Activated CD4-positive, alpha-beta T cell treated with anti-CD3 and anti-CD28 coated beads, Interleukin-2, amount 50 U/mL, for 4 hours (primary cell): ENCODE measurements at regions not wholly inside any gene's neighbourhood (a gene's known extent, or its start where the extent isn't known, plus 50 kb on each side); places are given as distances from the start of the nearest gene placed in this dataset.
A peak's percentile ranks its signal among the peaks of the same experiment; 100 is the strongest.
"Not testable (repeated sequence)": the region's sequence is repeated elsewhere in the genome, so short reads cannot be mapped to it uniquely, and the experiment has no call there.

ENCODE experiments used
- DNase-seq, 2 experiments: peaks; one replicate each; pipeline ENCODE4 v3.0.0-alpha.2; 2020

- DNase-seq = no peak
Measured at GRCh38 chr2:234181121-234181520, 130.6 kb downstream of the SPP2 start.

GRCh38 chr2:234179031-234179363, 128.5 kb downstream of the SPP2 start:
- no peak for DNase-seq

- DNase-seq = no peak
Measured at GRCh38 chr2:234178330-234179030, 128.0 kb downstream of the SPP2 start.

DNA sequence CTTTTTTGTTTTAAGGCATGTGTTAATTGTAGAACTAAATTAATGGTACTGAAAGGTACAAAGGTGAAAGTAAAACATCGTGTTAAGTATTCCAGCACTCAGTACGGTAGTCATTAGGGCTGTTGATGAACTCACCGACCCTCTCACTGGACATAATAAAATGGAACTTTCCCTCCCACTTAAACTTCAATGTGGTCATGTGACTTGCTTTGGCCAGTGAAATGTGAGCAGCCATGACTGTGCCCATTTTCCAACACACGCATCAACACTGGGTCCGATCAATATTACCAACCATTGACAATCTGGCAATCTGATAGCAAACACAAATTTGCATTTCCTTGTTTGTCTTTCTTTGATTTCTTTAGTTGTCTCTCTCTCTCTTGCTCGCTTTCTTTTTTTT, 125.1 kb downstream of the SPP2 start:
- no peak for DNase-seq

DNA sequence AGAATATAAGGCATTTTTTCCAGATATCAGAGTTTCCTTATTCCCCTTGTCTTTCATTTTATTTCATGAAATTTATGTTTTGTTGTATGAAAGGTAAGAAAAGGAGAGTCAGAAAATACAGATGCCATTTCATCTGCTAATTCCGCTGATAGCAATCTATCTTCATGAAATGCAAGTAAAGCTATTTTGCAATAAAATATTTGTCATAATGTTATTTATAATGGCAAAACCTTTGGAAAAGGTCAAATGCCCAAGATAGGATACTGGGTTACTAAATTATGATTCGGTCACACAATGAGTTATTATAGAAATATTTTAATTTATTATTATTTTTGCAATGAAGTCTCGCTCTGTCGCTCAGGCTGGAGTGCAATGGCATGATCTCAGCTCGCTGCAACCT, 124.2 kb downstream of the SPP2 start:
- no peak for DNase-seq

GRCh38 chr2:234172532-234172931, 122.0 kb downstream of the SPP2 start:
- DNase-seq = no peak

GRCh38 chr2:234172066-234172465, 121.6 kb downstream of the SPP2 start:
- no peak for DNase-seq

DNA sequence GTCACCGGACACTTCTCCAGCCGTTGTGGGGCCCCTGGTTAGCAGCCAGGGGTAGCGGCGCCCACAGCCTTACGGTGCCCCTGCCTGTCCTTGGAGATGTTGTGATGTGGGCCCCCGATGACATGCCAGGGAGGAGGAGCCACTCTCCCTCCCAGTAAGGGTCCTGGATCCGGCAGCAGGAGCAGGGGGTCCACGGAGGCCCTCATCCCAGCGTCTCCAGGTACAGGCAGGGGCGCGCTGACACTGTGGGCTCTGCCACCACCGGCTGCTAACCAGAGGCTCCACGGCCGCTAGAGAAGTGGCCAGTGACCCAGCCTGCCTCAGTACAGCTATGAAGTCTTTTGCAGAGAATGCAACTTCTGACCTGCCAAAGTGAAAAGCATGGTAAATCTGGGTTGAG, 121.2 kb downstream of the SPP2 start:
- no peak for DNase-seq

DNA sequence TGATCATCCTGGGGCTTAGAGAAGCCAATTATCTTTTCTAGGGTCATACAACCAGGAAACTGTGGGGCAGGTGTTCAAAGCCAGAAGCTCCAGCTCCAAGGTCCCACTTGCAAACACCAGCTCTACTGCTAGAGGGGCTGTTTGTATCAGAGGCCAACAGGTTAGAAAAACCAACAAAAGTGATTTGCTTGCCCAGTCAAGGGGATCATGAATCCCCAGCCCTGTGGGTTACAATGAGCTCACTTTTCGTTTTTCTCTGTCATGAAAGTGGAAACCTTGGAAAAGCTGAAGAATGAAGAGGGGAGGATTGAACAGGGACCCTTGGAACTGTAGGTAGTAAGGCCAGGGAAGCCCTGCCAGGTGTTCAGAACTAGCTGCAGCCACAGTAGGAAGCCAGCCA, 119.2 kb downstream of the SPP2 start:
- DNase-seq = no peak

DNA sequence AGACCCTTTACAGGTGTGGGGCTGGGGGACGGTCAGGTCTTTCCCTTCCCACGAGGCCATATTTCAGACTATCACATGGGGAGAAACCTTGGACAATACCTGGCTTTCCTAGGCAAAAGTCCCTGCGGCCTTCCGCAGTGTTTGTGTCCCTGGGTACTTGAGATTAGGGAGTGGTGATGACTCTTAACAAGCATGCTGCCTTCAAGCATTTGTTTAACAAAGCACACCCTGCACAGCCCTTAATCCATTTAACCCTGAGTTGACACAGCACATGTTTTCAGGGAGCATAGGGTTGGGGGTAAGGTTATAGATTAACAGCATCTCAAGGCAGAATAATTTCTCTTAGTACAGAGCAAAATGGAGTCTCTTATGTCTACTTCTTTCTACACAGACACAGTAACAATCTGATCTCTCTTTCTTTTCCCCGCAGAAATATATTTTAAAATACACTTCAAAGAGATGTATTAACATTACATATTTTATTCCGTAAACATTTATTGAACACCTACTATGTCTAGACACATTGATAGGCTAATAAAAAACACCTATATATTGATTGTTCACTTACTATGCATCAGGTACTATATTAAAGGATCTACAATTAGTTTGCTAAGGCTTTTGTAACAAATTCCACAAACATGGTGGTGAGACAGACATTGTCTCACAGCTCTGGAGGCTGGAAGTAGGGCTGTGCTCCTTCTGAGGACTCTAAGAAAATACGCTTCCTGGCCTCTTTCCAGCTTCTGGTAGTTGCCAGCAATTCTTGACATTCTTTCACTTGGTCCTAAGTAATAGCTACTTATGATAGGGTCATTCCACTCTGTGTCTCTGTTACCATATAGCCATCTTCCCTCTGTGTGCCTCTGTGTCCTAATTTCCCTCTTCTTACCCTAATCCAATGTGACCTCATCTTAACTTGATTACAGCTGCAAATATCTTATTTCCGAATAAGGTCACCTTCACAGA, 118.4 kb downstream of the SPP2 start:
- DNase-seq = not testable (repeated sequence)

- no peak for DNase-seq
Measured at GRCh38 chr2:234166531-234166930, 116.0 kb downstream of the SPP2 start.

DNA sequence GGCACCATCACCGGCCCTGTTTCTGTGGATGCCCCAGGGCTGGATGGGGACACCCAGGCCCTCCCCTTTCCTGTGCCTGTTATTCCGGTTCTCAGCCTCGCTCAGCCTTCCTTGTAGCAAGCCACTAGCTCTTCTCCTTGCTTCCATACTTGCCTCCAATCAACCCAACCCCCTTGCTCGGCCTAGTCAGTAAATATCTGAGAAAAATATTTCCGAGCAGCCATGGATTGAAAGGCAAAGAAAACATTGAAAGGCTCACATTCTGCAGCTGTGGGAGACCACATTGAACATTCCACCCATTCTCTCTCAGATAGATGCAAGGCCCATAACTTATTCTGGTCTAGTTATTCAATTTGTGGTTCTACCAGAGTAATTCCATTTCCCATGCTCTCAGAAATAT, 114.9 kb downstream of the SPP2 start:
- no peak for DNase-seq

DNA sequence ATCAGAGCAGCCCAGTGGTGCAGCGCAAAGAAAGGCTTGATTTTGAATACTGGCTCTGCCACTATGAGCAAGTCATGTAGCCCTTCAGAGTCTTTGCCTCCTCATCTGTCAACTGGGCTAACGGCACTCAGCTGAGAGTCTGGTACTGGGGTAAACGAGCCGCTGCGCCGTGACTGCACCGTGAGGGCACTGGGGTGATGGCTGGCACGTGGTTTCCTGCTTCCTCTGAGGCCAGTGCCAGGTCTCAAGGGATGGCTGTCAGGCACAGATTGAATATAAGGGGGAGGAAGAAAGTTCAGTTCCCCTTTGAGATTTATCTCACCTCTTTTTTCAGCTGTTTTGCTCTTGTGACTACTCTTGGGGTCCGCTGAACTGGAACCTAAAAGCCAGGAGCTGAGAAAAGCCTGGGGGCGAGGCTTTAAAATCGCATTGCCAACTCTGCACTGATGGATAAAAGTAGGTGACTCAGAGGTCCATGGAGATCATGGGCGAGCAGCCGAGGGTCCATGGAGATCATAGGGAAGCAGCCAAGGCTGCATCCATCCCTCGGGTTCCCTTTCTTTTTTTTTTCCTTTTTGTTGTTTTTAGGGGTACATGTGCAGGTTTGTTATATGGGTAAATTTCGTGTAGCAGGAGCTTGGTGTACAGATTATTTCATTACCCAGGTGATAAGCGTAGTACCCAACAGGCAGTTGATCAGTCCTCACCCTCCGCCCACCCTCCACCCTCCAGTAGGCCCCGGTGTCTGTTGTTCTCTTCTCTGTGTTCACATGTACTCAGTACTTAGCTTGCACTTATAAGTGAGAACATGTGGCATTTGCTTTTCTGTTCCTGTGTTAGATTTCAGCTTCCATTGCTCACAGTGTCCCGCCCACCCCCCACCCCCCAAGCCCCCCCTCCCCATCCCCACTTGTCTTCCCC, 114.3 kb downstream of the SPP2 start:
- DNase-seq = peak; percentile 19 to 25

DNA sequence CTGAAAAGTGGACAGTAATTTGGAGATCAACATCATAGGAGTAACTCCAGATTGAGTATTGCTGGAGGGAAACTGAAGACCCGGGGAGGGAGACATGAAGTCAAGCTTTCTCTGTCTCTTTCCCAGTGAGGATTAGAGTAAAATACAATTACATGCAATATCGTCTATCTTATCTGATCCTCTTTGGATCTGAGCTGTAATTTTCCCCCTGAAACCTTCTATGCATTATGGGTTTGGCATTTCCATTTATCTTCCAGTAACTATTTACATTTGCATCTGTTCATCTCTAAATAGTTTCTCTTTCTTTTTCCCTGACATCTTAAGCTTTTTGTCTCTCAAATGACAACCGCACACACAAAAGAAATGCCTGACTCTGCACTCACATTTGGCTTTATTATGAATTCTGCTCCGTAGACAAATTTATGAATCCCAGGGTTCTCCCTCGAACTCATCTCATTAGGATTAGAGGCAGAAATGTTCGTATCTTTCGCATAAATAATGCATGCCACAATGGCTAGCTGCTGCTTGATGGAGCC, 113.1 kb downstream of the SPP2 start:
- DNase-seq = no peak

DNA sequence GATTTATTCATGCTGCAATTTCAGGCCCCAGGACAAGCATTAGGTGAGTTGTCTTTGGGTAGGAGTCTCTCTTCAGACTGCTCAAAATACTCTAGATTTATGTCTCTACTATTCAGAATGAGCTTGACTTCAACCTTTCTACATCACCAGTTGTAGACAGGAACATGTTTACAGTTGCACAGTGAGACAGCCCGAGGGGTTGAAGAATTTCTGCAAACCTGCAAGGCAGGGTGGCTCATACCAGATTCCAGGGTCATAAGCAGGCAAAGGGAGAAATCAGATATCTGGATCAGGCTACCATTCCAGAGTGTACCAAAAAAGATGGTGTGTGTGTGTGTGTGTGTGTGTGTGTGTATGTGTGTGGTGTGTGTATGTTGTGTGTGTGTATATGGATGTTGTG, 112.4 kb downstream of the SPP2 start:
- DNase-seq = no peak

DNA sequence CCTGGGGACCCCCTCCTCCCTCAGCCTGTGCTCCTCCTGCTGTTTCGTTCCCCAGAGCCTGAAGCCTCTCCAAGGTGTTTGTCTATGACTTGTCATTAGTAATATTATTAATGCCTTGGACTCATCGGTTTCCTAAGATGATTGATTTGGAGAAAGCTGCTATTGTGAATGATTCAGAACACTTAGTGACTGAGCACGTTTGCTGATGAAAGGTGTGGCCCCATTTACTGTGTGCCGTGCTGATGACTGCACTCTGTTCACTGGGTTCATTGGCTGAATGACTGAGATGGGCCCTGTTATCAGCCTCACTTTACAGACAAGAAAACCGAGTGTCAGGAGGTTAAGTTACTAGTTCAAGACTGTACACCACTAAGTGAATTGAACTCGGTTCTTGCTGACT, 111.4 kb downstream of the SPP2 start:
- DNase-seq = no peak

DNA sequence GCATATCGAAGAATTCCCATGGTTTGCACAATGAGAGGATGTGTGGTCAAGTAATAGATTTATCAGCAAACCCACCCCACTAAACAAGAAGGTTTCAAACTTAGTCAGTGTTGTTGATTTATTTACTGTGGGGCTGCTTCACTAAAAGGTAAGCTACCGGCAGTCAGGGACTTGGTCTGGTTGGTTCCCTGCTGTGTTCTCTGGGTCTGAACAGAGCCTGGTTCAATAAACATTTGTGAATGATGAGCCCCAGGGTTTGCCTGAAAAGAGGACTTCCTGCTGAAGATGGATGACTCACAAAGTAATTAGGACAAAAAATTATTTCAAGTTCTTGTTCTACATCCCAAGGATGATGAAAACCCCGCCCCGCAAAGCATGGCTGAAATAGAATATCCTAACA, 108.3 kb downstream of the SPP2 start:
- DNase-seq = no peak

GRCh38 chr2:234157817-234158588, 107.5 kb downstream of the SPP2 start:
- no peak for DNase-seq

DNA sequence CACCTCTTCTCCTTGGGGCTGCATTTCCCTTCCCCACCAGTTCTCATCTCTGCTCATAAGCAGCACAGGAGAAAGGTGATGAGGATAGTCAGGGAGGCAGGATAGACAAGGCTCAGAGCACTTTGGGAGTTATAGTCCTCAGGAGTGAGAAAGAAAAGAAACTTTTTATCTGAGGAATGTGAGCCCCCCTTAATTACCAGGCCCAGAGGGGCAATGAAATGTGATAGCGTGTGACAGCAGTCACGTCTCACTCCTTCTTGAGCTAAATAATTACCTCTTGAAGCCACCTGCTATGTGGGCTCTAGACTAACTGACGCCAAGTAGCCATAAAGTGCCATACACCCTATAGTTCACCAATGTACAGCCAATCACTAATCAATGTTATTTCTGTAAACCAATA, 105.8 kb downstream of the SPP2 start:
- no peak for DNase-seq

- DNase-seq = not testable (repeated sequence)
Measured at GRCh38 chr2:234152835-234153234, 102.3 kb downstream of the SPP2 start.

- DNase-seq = no peak
Measured at GRCh38 chr2:234147335-234147861, 96.9 kb downstream of the SPP2 start.
